Activated CD8-positive, alpha-beta memory T cell treated with anti-CD3 and anti-CD28 coated beads, Interleukin-2, amount 10 ng/mL, durations not matched to agents 7 days and 5 days (primary cell): ENCODE measurements at regions not wholly inside any gene's neighbourhood (a gene's known extent, or its start where the extent isn't known, plus 50 kb on each side); places are given as distances from the start of the nearest gene placed in this dataset.
A peak's percentile ranks its signal among the peaks of the same experiment; 100 is the strongest.

Experiments used
- ATAC-seq: fragments of 150-1000 bp; cut with Tn5 transposase; one replicate; pipeline ENCODE4 v1.10.0; 2021; ENCODE audit warnings: moderate library complexity
- CTCF ChIA-PET: fragments of 350-600 bp; sonication (Branson Sonifier 250); formaldehyde crosslinking; loops from one replicate; lab custom pipeline; 2021; ENCODE audit warnings: antibody characterized with exemption; lab: Charles Lee
- DNase-seq: peaks from one replicate; pipeline ENCODE4 v3.0.0-alpha.2; 2020
- H3K27ac Mint-ChIP-seq: one replicate; pipeline ENCODE4 v1.8.0; 2021; ENCODE audit warnings: mild to moderate bottlenecking, mixed read lengths
- H3K27me3 Mint-ChIP-seq: one replicate; pipeline ENCODE4 v1.8.0; 2021; ENCODE audit warnings: mixed read lengths
- H3K36me3 Mint-ChIP-seq: one replicate; pipeline ENCODE4 v1.8.0; 2021; ENCODE audit warnings: mild to moderate bottlenecking, mixed read lengths
- H3K4me1 Mint-ChIP-seq: one replicate; pipeline ENCODE4 v1.8.0; 2021; ENCODE audit warnings: mixed read lengths
- H3K4me3 Mint-ChIP-seq: one replicate; pipeline ENCODE4 v1.8.0; 2021; ENCODE audit warnings: mild to moderate bottlenecking, moderate library complexity, mixed read lengths
- H3K9me3 Mint-ChIP-seq: one replicate; pipeline ENCODE4 v1.8.0; 2022; ENCODE audit warnings: low read depth, mixed read lengths

GRCh38 chr6:196543-196942 lies 95.7 kb upstream of the DUSP22 start:
- H3K4me3 Mint-ChIP-seq = no peak overlapping the region
- no peaks in the 10 kb centered on the region for H3K27me3 Mint-ChIP-seq
- ATAC-seq (no peak), DNase-seq (no peak)
- peaks cover 5% of the 10 kb centered on the region for H3K36me3 Mint-ChIP-seq
- peaks cover 3% of the 10 kb centered on the region for H3K9me3 Mint-ChIP-seq
- H3K4me1 Mint-ChIP-seq = peaks cover 42% of the 10 kb centered on the region
- CTCF ChIA-PET = interaction anchor here (2.9 kb wide), 1 partner anchor 10 kb away, joined by 15 read pairs; no protein-coding TSS in a partner anchor
- H3K27ac Mint-ChIP-seq = no peak overlapping the region

GRCh38 chr6:203661-204060 lies 88.6 kb upstream of the DUSP22 start:
- Mint-ChIP-seq H3K36me3 (peaks cover 6% of the 10 kb centered on the region), H3K4me1 (peaks cover 10% of the 10 kb centered on the region), H3K9me3 (no peaks in the 10 kb centered on the region), H3K4me3 (no peak overlapping the region), H3K27ac (no peak overlapping the region), H3K27me3 (peaks cover 15% of the 10 kb centered on the region)
- ATAC-seq (no peak), DNase-seq (no peak)
- CTCF ChIA-PET = interaction anchor here (3.1 kb wide), 1 partner anchor 15 kb away, joined by 14 read pairs; no protein-coding TSS in a partner anchor

- peaks cover 6% of the 10 kb centered on the region for H3K36me3 Mint-ChIP-seq
- CTCF ChIA-PET = interaction anchor here (1.0 to 2.9 kb wide), 2 partner anchors 10 to 12 kb away, joined by 4 to 15 read pairs; no protein-coding TSS in a partner anchor
Measured at GRCh38 chr6:206264-206663, 86.0 kb upstream of the DUSP22 start.

GRCh38 chr6:208364-208763 lies 83.9 kb upstream of the DUSP22 start:
- Mint-ChIP-seq H3K27me3 (peaks cover 15% of the 10 kb centered on the region), H3K4me3 (no peak overlapping the region), H3K9me3 (peaks cover 3% of the 10 kb centered on the region), H3K4me1 (peaks cover 38% of the 10 kb centered on the region), H3K27ac (peak overlapping the region; percentile 91), H3K36me3 (peaks cover 14% of the 10 kb centered on the region)
- CTCF ChIA-PET = interaction anchor here (1.7 kb wide), 1 partner anchor 10 kb away, joined by 5 read pairs; no protein-coding TSS in a partner anchor
- DNase-seq (no peak), ATAC-seq (no peak)

More at GRCh38 chr6:206264-206663, 86.0 kb upstream of the DUSP22 start:
- H3K27ac Mint-ChIP-seq = no peak overlapping the region
- no peaks in the 10 kb centered on the region for H3K9me3 Mint-ChIP-seq
- DNase-seq (no peak), ATAC-seq (no peak)
- no peak overlapping the region for H3K4me3 Mint-ChIP-seq
- peaks cover 19% of the 10 kb centered on the region for H3K27me3 Mint-ChIP-seq
- peaks cover 35% of the 10 kb centered on the region for H3K4me1 Mint-ChIP-seq

GRCh38 chr6:208938-209337 lies 83.3 kb upstream of the DUSP22 start:
- peak overlapping the region; percentile 79 for H3K4me3 Mint-ChIP-seq
- peaks cover 11% of the 10 kb centered on the region for H3K27me3 Mint-ChIP-seq
- H3K27ac Mint-ChIP-seq = peak overlapping the region; percentile 91
- ATAC-seq (peak; percentile 7), DNase-seq (no peak)
- peaks cover 7% of the 10 kb centered on the region for H3K9me3 Mint-ChIP-seq
- H3K36me3 Mint-ChIP-seq = peaks cover 15% of the 10 kb centered on the region
- CTCF ChIA-PET = interaction anchor here (0.7 to 1.7 kb wide), 3 partner anchors 10 to 27 kb away, joined by 3 to 5 read pairs (median 3); no protein-coding TSS in a partner anchor
- H3K4me1 Mint-ChIP-seq = peaks cover 38% of the 10 kb centered on the region

- DNase-seq = peak; percentile 87
- Mint-ChIP-seq H3K27ac (peak overlapping the region; percentile 91), H3K27me3 (peaks cover 11% of the 10 kb centered on the region), H3K4me1 (peaks cover 40% of the 10 kb centered on the region), H3K9me3 (peaks cover 9% of the 10 kb centered on the region), H3K4me3 (peak overlapping the region; percentile 79), H3K36me3 (peaks cover 19% of the 10 kb centered on the region)
- ATAC-seq = peak; percentile 92
- CTCF ChIA-PET = interaction anchor here (0.7 to 1.7 kb wide), 5 partner anchors 9 to 27 kb away, joined by 3 to 5 read pairs (median 3); no protein-coding TSS in a partner anchor
Measured at GRCh38 chr6:209432-210103, 82.7 kb upstream of the DUSP22 start.

GRCh38 chr6:210104-210456 lies 82.2 kb upstream of the DUSP22 start:
- peaks cover 11% of the 10 kb centered on the region for H3K27me3 Mint-ChIP-seq
- peaks cover 44% of the 10 kb centered on the region for H3K4me1 Mint-ChIP-seq
- no peak for ATAC-seq
- CTCF ChIA-PET = interaction anchor here (0.8 to 1.3 kb wide), 2 partner anchors 12 to 16 kb away, joined by 3 read pairs; no protein-coding TSS in a partner anchor
- no peak for DNase-seq
- peaks cover 21% of the 10 kb centered on the region for H3K36me3 Mint-ChIP-seq
- peak overlapping the region; percentile 91 for H3K27ac Mint-ChIP-seq
- peaks cover 11% of the 10 kb centered on the region for H3K9me3 Mint-ChIP-seq
- H3K4me3 Mint-ChIP-seq = peak overlapping the region; percentile 79

GRCh38 chr6:210778-211374 lies 81.4 kb upstream of the DUSP22 start:
- Mint-ChIP-seq H3K4me1 (peaks cover 51% of the 10 kb centered on the region), H3K4me3 (peak overlapping the region; percentile 7), H3K27me3 (peaks cover 11% of the 10 kb centered on the region), H3K36me3 (peaks cover 22% of the 10 kb centered on the region), H3K27ac (peak overlapping the region; percentile 91), H3K9me3 (peaks cover 11% of the 10 kb centered on the region)
- CTCF ChIA-PET = interaction anchor here (1.2 to 2.2 kb wide), 5 partner anchors 11 to 17 kb away, joined by 3 to 11 read pairs (median 3); no protein-coding TSS in a partner anchor
- DNase-seq (no peak), ATAC-seq (no peak)

GRCh38 chr6:211871-212497 lies 80.3 kb upstream of the DUSP22 start:
- Mint-ChIP-seq H3K27ac (no peak overlapping the region), H3K9me3 (peaks cover 11% of the 10 kb centered on the region), H3K4me1 (peaks cover 59% of the 10 kb centered on the region), H3K27me3 (peaks cover 11% of the 10 kb centered on the region), H3K36me3 (peaks cover 22% of the 10 kb centered on the region), H3K4me3 (no peak overlapping the region)
- ATAC-seq (no peak), DNase-seq (no peak)
- CTCF ChIA-PET = interaction anchor here (0.6 to 2.2 kb wide), 4 partner anchors 10 to 104 kb away, joined by 3 to 11 read pairs (median 6); no protein-coding TSS in a partner anchor

- CTCF ChIA-PET = interaction anchor here (0.6 to 2.2 kb wide), 2 partner anchors 9 to 124 kb away, joined by 3 to 11 read pairs; no protein-coding TSS in a partner anchor
- H3K4me3 Mint-ChIP-seq = no peak overlapping the region
- DNase-seq = no peak
- ATAC-seq = no peak
- peaks cover 25% of the 10 kb centered on the region for H3K36me3 Mint-ChIP-seq
- H3K27me3 Mint-ChIP-seq = peaks cover 11% of the 10 kb centered on the region
- no peak overlapping the region for H3K27ac Mint-ChIP-seq
- H3K4me1 Mint-ChIP-seq = peaks cover 64% of the 10 kb centered on the region
- peaks cover 11% of the 10 kb centered on the region for H3K9me3 Mint-ChIP-seq
Measured at GRCh38 chr6:213284-213683, 79.0 kb upstream of the DUSP22 start.

GRCh38 chr6:214428-214827 lies 77.9 kb upstream of the DUSP22 start:
- Mint-ChIP-seq H3K27ac (no peak overlapping the region), H3K36me3 (peaks cover 25% of the 10 kb centered on the region), H3K4me1 (peaks cover 56% of the 10 kb centered on the region), H3K9me3 (peaks cover 11% of the 10 kb centered on the region), H3K27me3 (peaks cover 11% of the 10 kb centered on the region), H3K4me3 (no peak overlapping the region)
- DNase-seq (no peak), ATAC-seq (no peak)
- CTCF ChIA-PET = no interaction called here

- peaks cover 11% of the 10 kb centered on the region for H3K9me3 Mint-ChIP-seq
- peak overlapping the region; percentile 58 for H3K27ac Mint-ChIP-seq
- peaks cover 11% of the 10 kb centered on the region for H3K27me3 Mint-ChIP-seq
- H3K4me3 Mint-ChIP-seq = no peak overlapping the region
- DNase-seq = peak; percentile 77
- peak; percentile 88 for ATAC-seq
- peaks cover 25% of the 10 kb centered on the region for H3K36me3 Mint-ChIP-seq
- H3K4me1 Mint-ChIP-seq = peaks cover 51% of the 10 kb centered on the region
- CTCF ChIA-PET = interaction anchor here (0.6 to 4.8 kb wide), 4 partner anchors 26 to 175 kb away, joined by 3 to 29 read pairs (median 6); partner anchors contain the start of gene DUSP22
Measured at GRCh38 chr6:215335-216034, 76.8 kb upstream of the DUSP22 start.
